ENCODE measurements at regions not wholly inside any gene's neighbourhood (a gene's known extent, or its start where the extent isn't known, plus 50 kb on each side); places are given as distances from the start of the nearest gene placed in this dataset.
A peak's percentile ranks its signal among the peaks of the same experiment; 100 is the strongest.

DNA sequence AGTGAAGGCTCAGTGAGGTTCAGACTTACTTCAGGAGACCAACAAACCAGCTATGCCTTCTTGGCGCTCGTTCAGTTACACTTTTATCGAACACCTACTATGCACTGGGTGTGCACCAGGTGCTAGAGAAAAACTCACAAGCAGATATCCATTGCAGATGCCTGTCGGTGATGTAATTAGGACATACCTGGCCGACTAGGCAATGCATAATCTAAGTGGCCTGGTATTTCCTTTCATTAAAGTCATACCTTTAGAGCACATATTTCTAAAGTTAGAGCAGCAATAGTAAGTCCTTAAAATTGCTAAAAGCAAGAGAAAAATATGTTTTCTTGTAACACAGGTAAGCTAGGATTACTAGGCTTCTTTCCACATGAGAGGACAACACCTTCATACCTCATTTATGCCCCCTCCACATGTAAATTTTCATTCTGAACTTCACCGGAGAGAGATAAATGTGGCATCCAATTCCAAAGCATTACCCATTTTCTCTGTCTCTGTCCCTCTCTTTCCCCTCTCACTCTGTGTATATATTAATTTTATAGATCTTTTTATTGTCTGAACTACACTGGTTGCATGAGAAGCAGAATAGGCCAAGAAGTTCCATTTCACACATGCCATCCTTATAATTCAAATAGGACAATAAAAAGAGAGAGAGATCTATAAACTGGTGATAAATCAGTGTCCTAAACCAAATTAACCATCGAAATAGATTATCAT is 242.2 kb downstream of the SPTSSA start:
- H3K4me3 Mint-ChIP-seq, result peak overlapping the region; percentile 72
- H3K9me3 Mint-ChIP-seq, result no peaks in the 10 kb centered on the region
- ATAC-seq (replicated peaks), result no peak
- H3K4me1 Mint-ChIP-seq, result peaks cover 8% of the 10 kb centered on the region
- H3K27ac Mint-ChIP-seq, result no peak overlapping the region
- H3K27me3 Mint-ChIP-seq, result peaks cover 8% of the 10 kb centered on the region
- H3K36me3 Mint-ChIP-seq (ENCODE audit: low read depth), result no peaks in the 10 kb centered on the region

DNA sequence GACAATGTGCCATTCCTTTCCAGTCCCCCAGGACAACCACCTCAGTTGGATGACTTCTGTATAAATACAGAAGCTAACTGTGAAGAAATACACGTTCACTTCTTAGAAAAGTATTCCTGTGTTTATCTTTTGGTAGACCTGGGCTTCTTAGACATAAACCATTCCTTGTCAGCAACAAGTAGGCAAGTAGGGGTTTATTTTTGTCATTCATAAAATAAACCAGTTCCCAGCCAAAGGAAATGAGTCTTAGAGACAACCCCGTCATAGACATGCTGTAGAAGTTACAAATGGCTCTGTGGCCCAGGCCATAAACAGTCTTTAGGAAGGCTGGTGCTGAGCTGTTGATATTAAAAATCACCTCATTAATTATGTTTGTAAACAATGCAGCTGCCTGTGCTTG is 243.2 kb downstream of the SPTSSA start:
- Mint-ChIP-seq H3K9me3 (no peaks in the 10 kb centered on the region), H3K36me3 (ENCODE audit: low read depth) (no peaks in the 10 kb centered on the region), H3K27ac (no peak overlapping the region), H3K27me3 (peaks cover 8% of the 10 kb centered on the region), H3K4me1 (peaks cover 13% of the 10 kb centered on the region), H3K4me3 (no peak overlapping the region)
- no peak for ATAC-seq (replicated peaks)

DNA sequence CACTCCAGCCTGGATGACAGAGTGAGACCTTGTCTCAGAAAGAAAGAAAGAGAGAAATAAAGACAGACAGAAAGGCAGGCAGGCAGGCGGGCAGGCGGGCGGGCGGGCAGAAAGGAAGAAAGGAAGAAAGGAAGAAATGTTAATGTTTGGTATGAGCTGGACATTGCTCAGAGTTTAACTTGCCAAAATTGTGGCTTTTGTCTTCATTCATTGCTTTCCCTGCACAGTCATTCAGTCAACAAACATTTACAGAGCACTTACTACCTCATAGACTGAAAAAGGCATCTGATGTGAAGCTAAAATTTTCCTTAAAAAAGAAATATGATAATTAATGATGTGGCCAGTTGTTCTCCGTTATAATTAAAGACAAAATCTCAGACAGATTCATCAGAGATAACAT is 247.1 kb downstream of the SPTSSA start:
- peak; percentile 37 for ATAC-seq (replicated peaks)
- Mint-ChIP-seq H3K4me1 (peaks cover 28% of the 10 kb centered on the region), H3K27me3 (peaks cover 14% of the 10 kb centered on the region), H3K27ac (peak overlapping the region; percentile 34), H3K9me3 (no peaks in the 10 kb centered on the region), H3K36me3 (ENCODE audit: low read depth) (no peaks in the 10 kb centered on the region), H3K4me3 (peak overlapping the region; percentile 76)

DNA sequence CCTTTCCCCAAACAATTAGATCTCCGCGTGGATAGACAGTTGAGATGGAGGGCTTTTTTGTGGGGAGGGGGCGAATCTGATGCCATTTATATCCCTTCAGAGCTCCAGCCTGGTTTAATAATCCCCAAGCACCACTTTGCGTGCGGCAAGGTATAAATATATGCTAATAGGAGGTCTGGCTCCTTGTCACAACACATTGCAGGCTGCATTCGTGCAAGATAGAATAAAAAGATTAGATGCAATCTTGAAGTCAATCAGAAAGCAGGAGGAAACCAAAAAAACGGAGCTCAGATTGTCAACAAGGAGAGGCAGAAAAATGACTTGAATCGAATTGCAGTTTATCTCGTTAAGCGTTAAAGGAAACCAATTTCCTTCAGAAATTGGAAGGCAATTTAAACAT is 248.7 kb downstream of the SPTSSA start:
- Mint-ChIP-seq H3K9me3 (no peaks in the 10 kb centered on the region), H3K4me3 (peak overlapping the region; percentile 76), H3K27ac (peak overlapping the region; percentile 90), H3K4me1 (peaks cover 28% of the 10 kb centered on the region), H3K27me3 (peaks cover 18% of the 10 kb centered on the region), H3K36me3 (ENCODE audit: low read depth) (no peaks in the 10 kb centered on the region)
- no peak for ATAC-seq (replicated peaks)

DNA sequence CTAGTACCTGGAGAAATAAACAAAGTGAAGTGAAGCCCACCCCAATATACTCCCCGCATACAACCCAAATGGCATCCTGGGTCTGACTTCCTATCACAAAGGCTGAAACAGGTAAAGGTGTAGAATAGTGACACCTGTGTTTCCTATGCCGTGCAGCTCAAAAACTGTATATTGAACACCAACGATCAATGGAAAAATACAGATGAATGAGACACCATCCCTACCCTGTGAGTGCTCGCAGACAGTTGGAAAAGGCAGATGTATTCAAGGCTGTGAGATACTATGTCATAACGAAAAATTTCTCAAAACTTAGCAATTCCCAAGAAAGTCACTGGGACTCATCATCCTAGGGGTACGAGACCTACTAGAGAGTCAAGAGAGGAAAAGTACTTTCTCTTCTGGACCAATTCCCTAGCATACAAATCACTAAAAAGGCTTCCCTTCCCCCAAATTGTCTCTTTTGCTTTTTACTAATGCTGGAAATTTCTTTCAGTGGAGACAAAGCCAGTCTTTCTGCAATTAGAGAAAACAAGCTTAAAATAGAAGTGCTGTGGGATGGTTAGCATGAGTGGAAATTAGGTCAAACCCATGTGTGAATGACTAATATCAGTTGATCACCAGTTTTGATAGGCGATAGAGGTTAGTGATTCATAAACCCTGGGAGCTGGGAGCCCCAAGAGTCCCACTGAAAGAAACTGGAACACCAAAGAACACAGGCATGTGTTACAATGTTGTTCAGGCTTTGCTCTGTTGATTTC is 249.7 kb downstream of the SPTSSA start:
- Mint-ChIP-seq H3K27ac (peak overlapping the region; percentile 90), H3K4me1 (peaks cover 28% of the 10 kb centered on the region), H3K36me3 (ENCODE audit: low read depth) (no peaks in the 10 kb centered on the region), H3K4me3 (peak overlapping the region; percentile 76), H3K9me3 (no peaks in the 10 kb centered on the region), H3K27me3 (peaks cover 18% of the 10 kb centered on the region)
- peak; percentile 76 for ATAC-seq (replicated peaks)

DNA sequence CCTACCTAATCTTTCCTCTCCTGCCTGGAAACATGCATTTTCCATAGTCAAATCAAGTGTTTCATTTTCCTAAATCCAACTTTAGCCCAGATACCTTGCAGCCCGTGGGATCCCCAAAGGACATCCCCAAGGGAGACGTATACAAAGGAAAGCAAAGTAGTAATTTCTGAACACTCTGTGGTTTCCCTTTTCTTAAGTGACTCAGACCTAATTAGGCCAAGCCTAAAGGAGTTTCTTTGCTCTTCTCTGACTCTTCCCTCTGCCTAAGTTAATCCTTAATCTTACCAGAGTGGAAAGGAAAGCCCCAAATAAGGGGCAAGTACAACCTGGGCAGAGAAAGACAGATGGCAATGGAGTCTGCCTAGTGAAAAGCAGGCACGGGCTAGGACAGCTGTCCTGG is 250.3 kb downstream of the SPTSSA start:
- ATAC-seq (replicated peaks), result peak; percentile 77

DNA sequence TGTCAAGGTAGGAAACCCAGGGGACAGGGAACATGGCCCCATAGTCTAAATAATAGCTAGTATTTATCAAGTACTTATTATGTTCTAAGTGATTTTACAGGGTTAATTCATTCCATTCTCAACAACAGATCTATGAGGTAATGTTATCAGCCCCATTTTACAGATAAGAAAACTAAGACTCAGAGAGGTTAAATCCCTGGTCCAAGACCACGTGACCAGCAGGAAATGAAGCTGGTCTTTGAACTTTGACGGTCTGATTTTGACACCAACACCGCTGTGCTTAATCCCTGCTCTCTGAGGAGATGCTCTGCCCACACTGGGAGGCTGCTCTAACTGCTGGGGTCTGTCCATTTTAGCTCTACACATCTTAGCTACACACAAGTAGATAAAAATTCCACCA is 253.5 kb downstream of the SPTSSA start:
- Mint-ChIP-seq H3K4me1 (peaks cover 37% of the 10 kb centered on the region), H3K27me3 (peaks cover 18% of the 10 kb centered on the region), H3K36me3 (ENCODE audit: low read depth) (peaks cover 4% of the 10 kb centered on the region), H3K27ac (no peak overlapping the region), H3K9me3 (peaks cover 14% of the 10 kb centered on the region), H3K4me3 (no peak overlapping the region)
- no peak for ATAC-seq (replicated peaks)

More for the DNA sequence above, 250.3 kb downstream of the SPTSSA start:
- Mint-ChIP-seq H3K36me3 (ENCODE audit: low read depth) (no peaks in the 10 kb centered on the region), H3K9me3 (no peaks in the 10 kb centered on the region), H3K4me3 (peak overlapping the region; percentile 76), H3K27ac (peak overlapping the region; percentile 90), H3K27me3 (peaks cover 18% of the 10 kb centered on the region), H3K4me1 (peaks cover 28% of the 10 kb centered on the region)

DNA sequence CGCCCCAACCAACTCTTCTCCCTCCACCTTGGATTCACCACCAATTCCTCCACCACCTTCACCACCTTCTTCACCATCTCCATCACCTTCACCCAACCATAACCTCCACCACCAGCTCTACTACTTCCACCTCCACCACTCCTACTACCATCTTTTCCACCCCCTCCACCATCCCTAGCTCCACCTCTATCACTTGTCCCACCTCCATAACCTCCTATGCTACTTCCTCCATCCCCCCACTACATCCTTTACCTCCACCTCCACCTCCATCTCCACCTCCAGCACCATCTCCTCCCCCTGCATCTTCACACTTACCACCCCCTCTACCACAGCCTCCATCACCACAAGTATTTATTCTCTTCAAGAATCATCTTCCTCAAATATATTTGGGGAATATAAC is 254.9 kb upstream of the EGLN3 start:
- H3K27ac Mint-ChIP-seq, result no peak overlapping the region
- H3K36me3 Mint-ChIP-seq (ENCODE audit: low read depth), result peaks cover 4% of the 10 kb centered on the region
- no peak overlapping the region for H3K4me3 Mint-ChIP-seq
- ATAC-seq (replicated peaks), result no peak
- peaks cover 27% of the 10 kb centered on the region for H3K4me1 Mint-ChIP-seq
- H3K9me3 Mint-ChIP-seq, result peaks cover 14% of the 10 kb centered on the region
- peaks cover 6% of the 10 kb centered on the region for H3K27me3 Mint-ChIP-seq

DNA sequence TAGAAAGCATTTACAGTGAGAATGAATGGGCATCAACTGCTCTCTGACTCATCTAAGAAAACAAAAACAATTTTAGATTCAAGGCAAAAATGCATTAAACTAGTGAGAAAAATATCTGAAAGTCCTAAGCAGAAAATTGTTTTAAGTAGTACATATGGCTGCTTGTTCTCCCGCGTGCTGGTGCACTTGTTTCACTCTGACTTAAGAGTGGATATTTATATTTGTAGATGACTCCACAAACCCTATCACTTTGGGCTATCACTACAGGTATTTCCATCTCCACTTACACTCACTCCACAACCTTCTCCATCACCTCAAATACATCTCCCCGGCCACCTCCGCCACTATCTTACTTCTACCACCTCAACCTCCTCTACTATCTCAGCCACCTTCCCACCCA is 253.9 kb upstream of the EGLN3 start:
- Mint-ChIP-seq H3K9me3 (peaks cover 14% of the 10 kb centered on the region), H3K27ac (peak overlapping the region; percentile 92), H3K27me3 (peaks cover 2% of the 10 kb centered on the region), H3K36me3 (ENCODE audit: low read depth) (peaks cover 6% of the 10 kb centered on the region), H3K4me3 (peak overlapping the region; percentile 74), H3K4me1 (peaks cover 36% of the 10 kb centered on the region)
- ATAC-seq (replicated peaks), result peak; percentile 22

DNA sequence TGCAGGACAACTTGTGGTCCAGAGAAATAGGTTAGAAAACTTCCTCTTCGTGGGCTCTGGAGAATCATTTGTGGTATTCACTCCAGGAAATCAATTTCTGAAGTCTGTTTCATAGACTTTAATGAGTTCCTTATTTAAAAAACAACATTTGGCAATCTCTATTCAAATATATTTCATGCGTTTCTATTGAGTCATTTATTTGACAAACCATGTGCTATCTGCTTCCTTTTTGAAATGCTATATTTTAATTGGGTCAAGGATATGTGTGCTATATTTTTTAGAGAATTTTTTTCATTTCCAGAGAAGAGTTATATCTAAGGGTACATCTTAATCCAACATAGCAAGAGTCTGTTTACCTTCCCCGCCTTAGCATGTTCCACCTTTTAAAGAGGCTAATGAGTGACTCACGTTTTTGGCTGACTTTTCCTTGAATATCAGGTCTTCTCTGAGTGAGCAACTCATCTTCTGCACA is 252.4 kb upstream of the EGLN3 start:
- peak overlapping the region; percentile 92 for H3K27ac Mint-ChIP-seq
- H3K27me3 Mint-ChIP-seq, result no peaks in the 10 kb centered on the region
- peaks cover 14% of the 10 kb centered on the region for H3K9me3 Mint-ChIP-seq
- peaks cover 13% of the 10 kb centered on the region for H3K36me3 Mint-ChIP-seq (ENCODE audit: low read depth)
- H3K4me1 Mint-ChIP-seq, result peaks cover 45% of the 10 kb centered on the region
- H3K4me3 Mint-ChIP-seq, result peak overlapping the region; percentile 74
- ATAC-seq (replicated peaks), result peak; percentile 24

DNA sequence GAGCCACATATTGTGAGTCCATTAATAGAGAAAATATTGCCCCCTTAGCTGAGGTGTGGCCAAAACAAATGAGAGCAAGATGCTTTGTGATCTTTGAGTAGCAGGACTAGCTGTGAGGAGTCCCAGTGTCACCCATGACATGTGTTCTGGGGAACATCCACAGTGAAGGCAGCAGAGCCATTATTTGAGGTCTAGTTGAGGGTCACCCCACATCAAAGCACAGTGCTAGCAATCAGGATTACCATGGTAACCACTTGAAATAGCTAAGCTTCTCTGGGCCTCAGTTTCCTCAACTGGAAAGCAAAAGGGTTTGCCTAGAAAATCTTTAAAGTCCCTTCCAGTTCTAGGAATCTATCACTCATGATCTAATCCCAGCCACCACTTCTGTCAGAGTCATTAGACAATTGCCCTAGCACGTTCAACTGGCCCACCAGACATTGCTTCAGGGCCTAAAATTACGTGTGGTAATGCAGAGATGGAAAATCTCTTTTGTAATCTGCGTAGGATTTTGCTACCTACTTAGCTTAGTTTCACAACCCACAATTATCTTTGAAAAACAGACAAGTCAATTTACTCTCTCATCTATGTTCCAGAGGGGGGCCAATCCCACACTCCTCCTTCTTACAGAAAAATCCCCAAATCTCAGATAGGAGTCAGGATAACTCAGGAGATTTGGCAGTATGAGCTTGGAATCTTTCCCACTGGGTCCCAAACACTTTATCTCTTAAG is 251.2 kb upstream of the EGLN3 start:
- Mint-ChIP-seq H3K27ac (peak overlapping the region; percentile 92), H3K27me3 (no peaks in the 10 kb centered on the region), H3K36me3 (ENCODE audit: low read depth) (peaks cover 13% of the 10 kb centered on the region), H3K4me1 (peaks cover 50% of the 10 kb centered on the region), H3K4me3 (peak overlapping the region; percentile 74), H3K9me3 (peaks cover 14% of the 10 kb centered on the region)
- peak; percentile 48 for ATAC-seq (replicated peaks)

DNA sequence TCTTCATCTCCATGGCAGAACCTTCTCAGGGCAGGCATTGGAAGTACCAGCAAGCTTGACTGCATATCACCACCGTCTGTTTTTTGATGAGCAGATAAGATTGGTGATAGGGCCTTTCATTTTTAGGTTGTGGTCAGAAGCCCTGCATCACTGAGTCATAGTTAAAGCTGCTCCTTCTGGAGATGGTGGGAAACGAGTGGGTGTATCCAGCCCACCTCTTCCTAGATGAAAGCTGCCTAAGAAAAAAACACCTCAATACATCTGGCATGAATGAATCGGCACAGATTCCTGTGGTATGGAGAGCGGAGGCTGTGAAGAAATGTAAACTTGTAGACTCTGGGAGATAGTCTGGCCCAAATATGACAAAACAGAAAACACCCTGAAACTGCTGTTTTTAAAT is 248.7 kb upstream of the EGLN3 start:
- Mint-ChIP-seq H3K27me3 (no peaks in the 10 kb centered on the region), H3K4me3 (peak overlapping the region; percentile 74), H3K4me1 (peaks cover 39% of the 10 kb centered on the region), H3K9me3 (peaks cover 7% of the 10 kb centered on the region), H3K27ac (peak overlapping the region; percentile 92), H3K36me3 (ENCODE audit: low read depth) (peaks cover 9% of the 10 kb centered on the region)
- peak; percentile 79 for ATAC-seq (replicated peaks)

DNA sequence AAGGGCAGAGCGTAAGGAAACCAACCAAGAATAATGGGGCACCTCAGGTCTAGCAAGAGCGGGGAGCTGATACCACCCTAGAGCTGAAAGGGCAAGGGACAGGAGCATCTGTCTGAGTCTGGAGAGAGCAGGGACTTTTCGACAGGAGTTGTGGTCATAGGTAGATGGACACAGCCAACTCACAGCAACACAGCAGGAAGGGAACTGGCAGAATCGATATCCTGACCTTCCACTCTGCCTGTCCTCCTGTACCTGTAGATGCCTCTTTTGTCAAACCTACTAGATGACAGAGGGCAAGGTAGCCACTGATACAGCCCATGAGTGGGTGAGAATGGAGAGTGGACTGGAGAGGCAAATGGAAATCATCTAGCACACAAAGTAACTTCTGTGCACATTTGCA is 247.2 kb upstream of the EGLN3 start:
- no peak for ATAC-seq (replicated peaks)
- Mint-ChIP-seq H3K4me3 (no peak overlapping the region), H3K27ac (no peak overlapping the region), H3K9me3 (peaks cover 3% of the 10 kb centered on the region), H3K36me3 (ENCODE audit: low read depth) (peaks cover 9% of the 10 kb centered on the region), H3K27me3 (no peaks in the 10 kb centered on the region), H3K4me1 (peaks cover 35% of the 10 kb centered on the region)

DNA sequence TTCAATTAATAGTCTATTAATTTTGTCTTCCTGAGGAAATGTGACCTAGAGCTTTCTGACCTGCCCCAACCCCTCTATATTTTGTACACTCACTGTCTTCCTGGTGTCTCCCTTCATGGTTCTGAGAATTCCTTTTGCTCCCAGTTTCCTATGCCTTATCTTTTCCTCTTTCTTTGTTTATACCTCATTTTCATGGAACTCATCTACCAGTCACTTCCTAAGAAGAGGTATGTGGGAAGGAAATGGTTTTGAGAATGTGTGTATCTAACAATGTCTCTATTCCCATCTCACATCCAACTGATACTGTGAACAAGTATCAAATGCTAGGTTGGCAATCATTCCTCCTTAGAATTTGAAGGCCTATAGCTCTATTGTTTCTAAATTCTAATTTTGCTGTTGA is 245.1 kb upstream of the EGLN3 start:
- H3K27me3 Mint-ChIP-seq, result no peaks in the 10 kb centered on the region

More for the DNA sequence above, 245.1 kb upstream of the EGLN3 start:
- Mint-ChIP-seq H3K4me3 (no peak overlapping the region), H3K27ac (no peak overlapping the region), H3K9me3 (peaks cover 3% of the 10 kb centered on the region), H3K36me3 (ENCODE audit: low read depth) (peaks cover 9% of the 10 kb centered on the region), H3K4me1 (peaks cover 24% of the 10 kb centered on the region)
- ATAC-seq (replicated peaks), result no peak
